Esophagus squamous epithelium (tissue), 5 donors: ENCODE measurements at regions not wholly inside any gene's neighbourhood (a gene's known extent, or its start where the extent isn't known, plus 50 kb on each side); places are given as distances from the start of the nearest gene placed in this dataset.

Source experiments
- DNase-seq: peaks from one replicate; lab custom pipeline; 2025; lab: John Stamatoyannopoulos, UW
- H3K27ac ChIP-seq, 4 donors: fragments of 200-600 bp; sonication (generic); one replicate each; pipeline ENCODE4 v1.5.1; 2016 to 2019; ENCODE audit warnings: mild to moderate bottlenecking in 1 of 4
- H3K27me3 ChIP-seq, 4 donors: fragments of 200-600 bp; sonication (generic); 1 replicate in 3 of 4; 2 replicates in 1 of 4; pipeline versions ENCODE4 v1.5.1 to v1.6.0; 2017 to 2021; ENCODE audit warnings: antibody characterized with exemption in 1 of 4
- H3K36me3 ChIP-seq, 3 donors: fragments of 200-600 bp; sonication (generic); one replicate each; pipeline ENCODE4 v1.5.1; 2016 to 2019
- H3K4me1 ChIP-seq, 3 donors: fragments of 200-600 bp; sonication (generic); one replicate each; pipeline ENCODE4 v1.5.1; 2017 to 2019
- H3K4me3 ChIP-seq, 4 donors: fragments of 200-600 bp; sonication (generic); 1 replicate in 3 of 4; 2 replicates in 1 of 4; pipeline ENCODE4 v1.5.1; 2016 to 2019; ENCODE audit warnings: mild to moderate bottlenecking in 2 of 4, moderate library complexity in 1 of 4
- H3K9me3 ChIP-seq, 3 donors: fragments of 200-600 bp; sonication (generic); one replicate each; pipeline ENCODE4 v1.5.1; 2016 to 2019
- CTCF ChIP-seq, 6 experiments: fragments of 450-650 bp in 4 of 6; fragments of 200-600 bp in 2 of 6; sonication (generic) in 2 of 6; IDR thresholded peaks; one replicate each; pipeline ENCODE4 v1.5.1; 2016 to 2019; ENCODE audit warnings: antibody characterized with exemption in 6 of 6, mild to moderate bottlenecking in 4 of 6, moderate library complexity in 4 of 6
- POLR2A ChIP-seq, 4 donors: fragments of 450-650 bp; IDR thresholded peaks; one replicate each; pipeline ENCODE4 v1.6.1; 2017; ENCODE audit warnings: antibody characterized with exemption in 4 of 4, mild to moderate bottlenecking in 4 of 4, moderate library complexity in 3 of 4
- WGBS, 2 donors: methylation state at CpG; one replicate each; pipeline ENCODE4 v1.1.5; 2018; 5-methylcytosine and 5-hydroxymethylcytosine counted together
- intact Hi-C: fragments of 100-400 bp; cut with DNase I; formaldehyde crosslinking; loops from one replicate; pipeline ENCODE4 v1.15.0; 2022
- donor health status: DM: yes; HTN: yes; CAD: no.

DNA sequence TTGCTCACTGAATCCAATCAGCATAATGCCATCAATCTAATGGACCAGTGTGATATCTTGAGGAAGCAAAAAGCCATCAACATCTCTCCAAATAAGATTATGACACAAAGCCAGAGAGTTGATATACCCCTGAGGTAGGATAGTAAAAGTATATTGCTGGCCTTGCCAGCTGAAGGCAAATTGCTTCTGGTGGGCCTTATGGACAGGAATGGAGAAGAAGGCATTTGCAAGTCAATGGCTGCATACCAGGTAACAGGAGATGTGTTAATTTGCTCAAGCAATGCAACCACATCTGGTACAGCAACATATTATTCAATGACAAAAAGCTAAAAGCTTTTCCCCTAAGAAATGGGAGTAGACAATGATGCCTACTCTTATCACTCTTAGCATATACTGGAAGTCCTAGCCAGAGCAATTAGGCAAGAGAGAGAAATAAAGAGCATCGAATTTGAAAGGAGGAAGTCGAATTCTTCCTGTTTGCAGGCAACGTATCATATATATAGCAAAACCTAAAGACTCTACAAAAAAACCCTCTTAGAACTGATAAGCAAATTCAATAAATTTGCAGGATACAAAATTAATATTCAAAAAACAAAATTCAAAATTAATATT, 216.1 kb upstream of the RASA1 start:
- 62 to 72% methylated on average over 3 of the region's 3 CpGs for WGBS, 2 donors
- no peaks in the 10 kb centered on the region for H3K36me3 ChIP-seq
- H3K4me3 ChIP-seq: no peak overlapping the region
- peaks cover 0 to 12% (median 0%) of the 10 kb centered on the region in 3 donors for H3K9me3 ChIP-seq
- no peaks in the 10 kb centered on the region for H3K4me1 ChIP-seq
- intact Hi-C loops: no loop called here
- TF ChIP-seq POLR2A (IDR thresholded peaks at IDR 0.05) (no peak), CTCF (IDR thresholded peaks at IDR 0.05) (no peak)
- no peak for DNase-seq
- H3K27ac ChIP-seq: no peak overlapping the region
- H3K27me3 ChIP-seq: no peaks in the 10 kb centered on the region

DNA sequence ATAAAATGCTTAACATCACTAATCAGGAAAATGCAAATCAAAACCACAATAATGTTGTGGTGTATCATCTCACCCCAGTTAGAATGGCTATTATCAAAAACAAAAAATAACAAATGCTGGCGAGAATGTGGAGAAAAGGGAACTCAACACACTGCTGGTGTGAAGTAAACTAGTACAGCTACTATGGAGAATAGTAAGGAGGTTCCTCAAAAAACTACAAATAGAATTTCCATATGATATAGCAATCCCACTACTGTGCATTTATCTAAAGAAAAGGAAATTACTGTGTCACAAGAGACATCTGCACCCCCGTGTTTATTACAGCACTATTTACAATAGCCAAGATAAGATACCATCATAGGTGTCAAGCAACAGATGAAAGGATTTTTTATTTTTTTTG, 214.5 kb upstream of the RASA1 start:
- H3K9me3 ChIP-seq: peaks cover 0 to 12% (median 0%) of the 10 kb centered on the region in 3 donors
- TF ChIP-seq CTCF (IDR thresholded peaks at IDR 0.05) (no peak), POLR2A (IDR thresholded peaks at IDR 0.05) (no peak)
- intact Hi-C loops: no loop called here

DNA sequence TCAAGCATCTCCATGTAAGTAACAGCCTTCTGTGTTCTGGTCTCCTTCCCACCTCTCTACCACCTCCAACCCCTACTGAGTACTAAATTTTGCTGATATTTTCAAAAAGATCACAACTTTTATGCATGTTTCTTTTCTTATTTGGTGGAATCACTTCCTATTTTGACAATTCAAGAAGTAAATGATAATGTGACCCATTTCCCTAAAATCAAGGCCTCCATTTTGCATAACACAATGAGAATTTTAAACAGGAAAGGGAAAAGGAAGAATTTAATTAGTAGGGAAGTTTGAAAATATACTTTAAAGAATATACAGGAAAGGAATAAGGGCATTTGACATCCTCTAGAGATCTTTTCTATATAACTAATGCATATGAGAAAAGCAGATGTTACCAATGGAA, 212.9 kb upstream of the RASA1 start:
- H3K36me3 ChIP-seq: no peaks in the 10 kb centered on the region
- no peaks in the 10 kb centered on the region for H3K27me3 ChIP-seq
- H3K27ac ChIP-seq: no peak overlapping the region
- no peak for TF ChIP-seq POLR2A (IDR thresholded peaks at IDR 0.05)
- TF ChIP-seq CTCF (IDR thresholded peaks at IDR 0.05): no peak
- no peak overlapping the region for H3K4me3 ChIP-seq
- intact Hi-C loops: no loop called here
- no peaks in the 10 kb centered on the region for H3K4me1 ChIP-seq
- no peaks in the 10 kb centered on the region for H3K9me3 ChIP-seq
- no peak for DNase-seq

More for the DNA sequence above, 214.5 kb upstream of the RASA1 start:
- no peak overlapping the region for H3K4me3 ChIP-seq
- DNase-seq: no peak
- 59 to 73% methylated on average over 2 of the region's 2 CpGs for WGBS, 2 donors
- no peaks in the 10 kb centered on the region for H3K36me3 ChIP-seq
- H3K4me1 ChIP-seq: no peaks in the 10 kb centered on the region
- H3K27me3 ChIP-seq: no peaks in the 10 kb centered on the region
- no peak overlapping the region for H3K27ac ChIP-seq

DNA sequence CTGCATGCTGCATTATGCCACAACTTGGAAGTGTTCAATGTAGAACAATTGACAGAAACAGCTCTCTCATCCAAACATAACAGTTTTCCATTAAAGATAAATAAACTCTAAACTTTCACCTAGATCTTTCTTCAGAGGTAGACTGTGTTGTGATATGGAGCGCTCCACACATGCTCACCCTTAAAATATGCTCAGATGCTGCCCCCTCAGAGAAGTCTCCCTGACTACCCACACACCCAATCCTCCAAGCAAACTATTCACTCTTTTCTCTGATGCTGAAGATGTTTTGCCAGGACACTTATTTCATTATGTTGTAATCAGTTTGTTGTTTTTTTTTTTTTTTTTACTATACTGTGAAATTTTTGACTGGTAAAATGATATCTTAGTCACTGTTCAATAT, 206.6 kb upstream of the RASA1 start:
- DNase-seq: no peak
- WGBS, 2 donors: 83 to 94% methylated on average over 1 of the region's 1 CpG
- Histone ChIP-seq H3K9me3 (no peaks in the 10 kb centered on the region), H3K27me3 (no peaks in the 10 kb centered on the region), H3K4me3 (no peak overlapping the region), H3K27ac (no peak overlapping the region), H3K4me1 (no peaks in the 10 kb centered on the region), H3K36me3 (no peaks in the 10 kb centered on the region)
- intact Hi-C loops: no loop called here
- TF ChIP-seq POLR2A (IDR thresholded peaks at IDR 0.05) (no peak), CTCF (IDR thresholded peaks at IDR 0.05) (no peak)

DNA sequence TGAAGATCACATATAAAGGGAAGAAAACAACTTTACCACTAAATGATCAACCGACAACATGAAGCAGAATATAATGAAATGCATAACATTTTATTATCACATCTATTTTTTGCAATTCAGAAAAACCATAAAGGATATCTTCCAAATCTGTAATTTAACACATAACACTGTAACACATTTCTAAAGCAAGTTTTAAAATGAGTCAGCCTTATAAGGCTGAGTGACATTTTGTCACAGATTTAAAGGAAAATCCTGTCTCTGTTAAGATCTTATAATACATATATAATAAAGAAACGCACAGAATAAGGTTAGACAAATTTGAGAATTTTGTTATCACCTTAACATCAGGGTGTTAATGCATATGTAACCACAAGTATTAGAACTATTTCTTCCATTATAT, 198.4 kb upstream of the RASA1 start:
- WGBS, 2 donors: 78 to 79% methylated on average over 2 of the region's 2 CpGs
- Histone ChIP-seq H3K27ac (no peak overlapping the region), H3K4me3 (no peak overlapping the region), H3K27me3 (no peaks in the 10 kb centered on the region), H3K9me3 (no peaks in the 10 kb centered on the region), H3K4me1 (no peaks in the 10 kb centered on the region), H3K36me3 (no peaks in the 10 kb centered on the region)
- DNase-seq: no peak
- intact Hi-C loops: no loop called here
- TF ChIP-seq POLR2A (IDR thresholded peaks at IDR 0.05): no peak
- TF ChIP-seq CTCF (IDR thresholded peaks at IDR 0.05): no peak
